ENCODE measurements at regions not wholly inside any gene's neighbourhood (a gene's known extent, or its start where the extent isn't known, plus 50 kb on each side); places are given as distances from the start of the nearest gene placed in this dataset.

DNA sequence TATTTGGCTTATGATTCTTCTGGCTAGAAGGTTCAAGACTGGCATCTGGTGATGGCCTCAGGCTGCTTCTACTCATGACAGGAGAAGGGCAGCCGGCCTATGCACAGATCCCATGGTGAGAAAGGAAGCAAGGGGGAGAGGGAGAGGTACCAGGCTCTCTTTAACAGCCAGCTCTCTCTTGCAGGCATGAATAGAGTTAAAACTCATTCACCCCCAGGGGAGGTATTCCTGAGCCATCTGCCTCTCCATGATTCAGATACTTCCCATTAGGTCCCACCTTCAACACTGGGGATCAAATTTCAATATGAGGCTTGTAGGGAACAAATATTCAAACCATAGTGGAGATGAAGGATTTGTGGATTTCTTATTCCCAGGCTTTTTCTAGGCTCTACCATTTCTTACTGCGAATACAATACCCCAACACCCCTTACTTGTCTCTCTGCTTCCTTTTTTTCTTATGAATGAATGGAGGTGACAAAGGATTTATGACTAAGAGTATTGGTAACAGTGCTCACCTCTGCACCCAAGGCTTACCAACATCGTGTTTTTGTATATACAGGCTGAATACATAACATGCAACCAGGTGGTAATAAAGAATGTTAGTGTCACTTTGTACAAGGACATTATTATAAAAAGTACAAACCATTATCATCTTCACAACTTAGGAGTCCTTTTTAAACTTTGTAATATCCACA lies 454.6 kb upstream of the TRIB2 start:
- DNase-seq (no peak), ATAC-seq (no peak)
- Histone ChIP-seq H3K4me1 (peaks cover 4% of the 10 kb centered on the region), H3K36me3 (no peaks in the 10 kb centered on the region), H3K27me3 (no peaks in the 10 kb centered on the region), H3K27ac (no peak overlapping the region), H3K4me3 (no peak overlapping the region), H3K9me3 (no peaks in the 10 kb centered on the region)
- TF ChIP-seq, protein P1, sequence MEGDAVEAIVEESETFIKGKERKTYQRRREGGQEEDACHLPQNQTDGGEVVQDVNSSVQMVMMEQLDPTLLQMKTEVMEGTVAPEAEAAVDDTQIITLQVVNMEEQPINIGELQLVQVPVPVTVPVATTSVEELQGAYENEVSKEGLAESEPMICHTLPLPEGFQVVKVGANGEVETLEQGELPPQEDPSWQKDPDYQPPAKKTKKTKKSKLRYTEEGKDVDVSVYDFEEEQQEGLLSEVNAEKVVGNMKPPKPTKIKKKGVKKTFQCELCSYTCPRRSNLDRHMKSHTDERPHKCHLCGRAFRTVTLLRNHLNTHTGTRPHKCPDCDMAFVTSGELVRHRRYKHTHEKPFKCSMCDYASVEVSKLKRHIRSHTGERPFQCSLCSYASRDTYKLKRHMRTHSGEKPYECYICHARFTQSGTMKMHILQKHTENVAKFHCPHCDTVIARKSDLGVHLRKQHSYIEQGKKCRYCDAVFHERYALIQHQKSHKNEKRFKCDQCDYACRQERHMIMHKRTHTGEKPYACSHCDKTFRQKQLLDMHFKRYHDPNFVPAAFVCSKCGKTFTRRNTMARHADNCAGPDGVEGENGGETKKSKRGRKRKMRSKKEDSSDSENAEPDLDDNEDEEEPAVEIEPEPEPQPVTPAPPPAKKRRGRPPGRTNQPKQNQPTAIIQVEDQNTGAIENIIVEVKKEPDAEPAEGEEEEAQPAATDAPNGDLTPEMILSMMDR (IDR thresholded peaks at IDR 0.05), result no peak
- intact Hi-C loops (cut with DNase I), result no loop called here

DNA sequence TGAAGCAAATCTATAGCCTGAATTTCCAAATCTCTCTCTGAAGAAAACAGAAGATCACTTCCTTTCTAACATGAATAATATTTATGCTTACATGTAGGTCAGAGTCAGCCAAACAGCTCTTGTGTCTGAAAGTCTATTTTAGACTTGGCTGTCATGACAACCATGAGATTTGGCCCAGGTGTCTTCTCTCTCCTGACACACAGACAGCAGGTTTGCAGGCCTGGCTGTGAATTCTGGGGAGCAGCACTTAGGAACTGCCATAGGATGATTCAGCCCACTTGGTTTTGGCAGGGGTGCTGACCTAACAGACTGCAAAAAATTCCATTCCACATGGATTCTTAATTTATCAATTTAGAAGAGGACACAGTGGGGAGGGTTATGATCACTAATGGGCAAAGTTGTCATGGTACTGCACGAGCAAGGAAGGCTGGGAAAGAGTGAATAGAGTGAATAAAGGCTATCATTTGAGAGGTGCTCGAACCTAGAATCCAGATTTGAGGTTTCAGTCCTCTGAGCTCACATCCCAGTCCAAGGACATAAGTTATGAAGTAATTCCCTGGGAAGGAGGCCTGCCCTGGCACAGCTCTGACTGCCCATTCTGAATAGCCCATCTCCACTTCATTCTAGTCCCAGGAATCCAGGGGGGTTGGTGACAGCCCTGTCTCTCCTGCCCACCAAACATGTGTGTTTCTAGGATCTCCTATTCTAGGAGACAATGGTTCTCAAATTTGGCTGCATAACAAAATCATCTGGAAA lies 453.9 kb upstream of the TRIB2 start:
- DNase-seq, result no peak
- no peak for ATAC-seq
- Histone ChIP-seq H3K4me1 (peaks cover 4% of the 10 kb centered on the region), H3K4me3 (no peak overlapping the region), H3K27ac (no peak overlapping the region), H3K9me3 (no peaks in the 10 kb centered on the region), H3K36me3 (no peaks in the 10 kb centered on the region), H3K27me3 (no peaks in the 10 kb centered on the region)
- TF ChIP-seq, protein P1 (IDR thresholded peaks at IDR 0.05), result no peak
- intact Hi-C loops (cut with DNase I), result no loop called here

DNA sequence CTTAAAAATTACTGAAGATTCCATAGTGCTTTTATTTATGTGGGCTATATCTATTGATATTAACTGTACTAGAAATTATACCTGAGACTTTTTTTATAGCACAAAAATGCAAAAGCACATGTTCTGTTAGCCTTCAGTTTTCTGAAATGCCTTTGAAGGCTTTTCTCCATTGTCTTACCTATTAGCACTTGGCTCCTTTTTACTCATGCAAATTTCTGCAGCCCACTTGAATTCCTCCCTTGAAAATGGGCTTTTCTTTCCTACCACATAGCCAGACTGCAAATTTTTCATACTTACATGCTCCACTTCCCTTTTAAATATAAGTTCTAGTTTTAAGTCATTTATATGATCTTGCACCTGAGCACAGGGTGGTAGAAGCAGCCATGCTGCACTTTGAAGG lies 453.0 kb upstream of the TRIB2 start:
- ATAC-seq, result no peak
- intact Hi-C loops (cut with DNase I), result no loop called here
- Histone ChIP-seq H3K36me3 (no peaks in the 10 kb centered on the region), H3K9me3 (no peaks in the 10 kb centered on the region), H3K27ac (no peak overlapping the region), H3K27me3 (no peaks in the 10 kb centered on the region), H3K4me3 (no peak overlapping the region), H3K4me1 (peaks cover 4% of the 10 kb centered on the region)
- DNase-seq, result no peak
- TF ChIP-seq, protein P1 (IDR thresholded peaks at IDR 0.05), result no peak

DNA sequence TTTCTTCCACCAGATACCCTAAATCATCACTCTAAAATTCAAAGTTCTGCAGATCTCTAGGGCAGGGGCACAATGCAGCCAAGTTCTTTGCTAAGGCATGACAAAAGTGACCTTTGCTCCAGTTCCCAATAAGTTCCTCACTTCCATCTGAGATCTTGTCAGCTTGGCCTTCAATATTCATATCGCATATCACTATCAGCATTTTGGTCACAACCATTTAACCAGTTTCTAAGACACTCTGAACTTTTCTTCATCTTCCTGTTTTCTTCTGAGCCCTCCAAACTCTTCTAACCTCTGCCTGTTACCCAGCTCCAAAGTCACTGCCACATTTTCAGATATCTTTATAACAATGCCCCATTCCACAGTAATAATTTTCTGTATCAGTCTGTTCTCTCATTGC lies 452.6 kb upstream of the TRIB2 start:
- peaks cover 4% of the 10 kb centered on the region for H3K4me1 ChIP-seq
- DNase-seq (no peak), ATAC-seq (no peak)
- no peak overlapping the region for H3K4me3 ChIP-seq
- H3K36me3 ChIP-seq, result no peaks in the 10 kb centered on the region
- intact Hi-C loops (cut with DNase I), result no loop called here
- TF ChIP-seq, protein P1 (IDR thresholded peaks at IDR 0.05), result no peak
- H3K9me3 ChIP-seq, result no peaks in the 10 kb centered on the region
- no peak overlapping the region for H3K27ac ChIP-seq
- no peaks in the 10 kb centered on the region for H3K27me3 ChIP-seq

DNA sequence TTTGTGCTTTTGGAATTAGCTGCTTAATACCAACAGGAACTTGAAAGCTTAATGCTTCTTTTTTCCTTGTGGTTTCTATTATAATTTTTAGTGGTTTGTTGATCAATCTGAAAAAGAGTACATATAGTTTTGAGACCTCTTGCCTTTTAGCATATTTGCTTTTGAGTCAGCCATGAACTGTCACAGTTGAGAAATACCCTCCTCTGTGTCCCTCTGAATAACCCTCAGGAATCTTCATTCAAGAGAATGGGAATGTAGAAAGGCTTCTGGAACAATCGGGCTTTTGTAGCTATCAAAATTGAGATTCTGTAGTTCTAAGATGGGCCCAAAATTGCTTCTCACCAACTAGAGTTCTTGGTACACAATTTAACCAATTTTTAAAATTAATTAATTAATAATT lies 451.1 kb upstream of the TRIB2 start:
- peaks cover 4% of the 10 kb centered on the region for H3K4me1 ChIP-seq
- ATAC-seq (no peak), DNase-seq (no peak)
- H3K27me3 ChIP-seq, result no peaks in the 10 kb centered on the region
- TF ChIP-seq, protein P1 (IDR thresholded peaks at IDR 0.05), result no peak
- H3K9me3 ChIP-seq, result no peaks in the 10 kb centered on the region
- H3K27ac ChIP-seq, result no peak overlapping the region
- H3K36me3 ChIP-seq, result no peaks in the 10 kb centered on the region
- no peak overlapping the region for H3K4me3 ChIP-seq
- intact Hi-C loops (cut with DNase I), result no loop called here
